GM18505 (cell line): ENCODE measurements at regions not wholly inside any gene's neighbourhood (a gene's known extent, or its start where the extent isn't known, plus 50 kb on each side); places are given as distances from the start of the nearest gene placed in this dataset.

Experiments
- ATAC-seq: cut with Tn5 transposase; IDR thresholded peaks from one replicate; pipeline ENCODE4 v1.9.1; 2021; ENCODE audit not compliant: unreplicated experiment
- POLR2A ChIP-seq: IDR thresholded peaks from 4 replicates; pipeline ENCODE4 v1.6.1; 2011; ENCODE audit warnings: borderline replicate concordance; ENCODE audit not compliant: insufficient read depth, insufficient read length; ENCODE audit errors: extremely low read depth

- TF ChIP-seq POLR2A, result no peak
- ATAC-seq, result no peak
Measured at GRCh38 chr10:129126982-129127381, 340.1 kb upstream of the MGMT start.

GRCh38 chr10:129131457-129132132, 335.4 kb upstream of the MGMT start:
- ATAC-seq, result no peak
- no peak for TF ChIP-seq POLR2A

DNA sequence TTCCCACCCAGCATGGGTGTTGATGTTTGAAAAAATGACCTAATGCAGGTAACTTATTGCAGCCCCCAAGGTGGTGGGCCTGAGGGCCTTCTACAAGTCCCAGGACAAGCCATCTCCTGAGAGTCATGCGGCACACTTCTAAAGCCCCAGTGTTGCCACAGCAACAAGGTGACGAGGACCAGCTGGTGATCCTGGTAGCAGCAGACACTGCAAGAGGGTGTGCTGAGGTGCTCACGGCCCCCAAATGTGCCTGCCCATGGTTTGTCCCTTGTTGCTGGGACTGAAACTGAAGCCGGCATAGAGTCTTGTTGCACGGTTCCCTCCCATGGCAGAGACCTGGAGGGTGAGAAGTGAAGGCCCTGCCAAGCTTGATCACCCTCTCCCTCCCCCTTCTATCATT, 333.2 kb upstream of the MGMT start:
- TF ChIP-seq POLR2A, result no peak
- no peak for ATAC-seq

GRCh38 chr10:129134371-129134770, 332.7 kb upstream of the MGMT start:
- TF ChIP-seq POLR2A, result no peak
- no peak for ATAC-seq

GRCh38 chr10:129135624-129136023, 331.4 kb upstream of the MGMT start:
- ATAC-seq, result no peak

DNA sequence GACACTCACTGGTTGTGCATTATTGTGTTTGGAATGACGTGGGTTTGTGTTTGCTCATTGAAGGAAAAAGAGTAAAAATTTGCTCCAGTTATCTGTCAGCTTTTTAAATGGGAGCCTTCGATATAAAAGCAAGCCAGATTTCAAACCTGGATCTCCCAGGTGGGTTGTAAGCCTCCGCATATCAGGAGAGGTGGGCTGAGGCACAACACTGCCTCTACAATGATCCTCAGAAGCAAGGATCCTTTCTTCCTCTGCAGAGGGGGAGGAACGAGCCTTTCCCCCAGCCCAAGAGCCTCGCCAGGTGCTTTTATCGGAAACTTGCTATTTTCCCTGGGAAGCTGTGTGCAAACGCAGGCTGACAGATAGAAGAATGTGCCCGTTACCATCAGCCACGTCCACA, 331.0 kb upstream of the MGMT start:
- no peak for ATAC-seq
- TF ChIP-seq POLR2A, result no peak

More at GRCh38 chr10:129135624-129136023, 331.4 kb upstream of the MGMT start:
- TF ChIP-seq POLR2A, result no peak

DNA sequence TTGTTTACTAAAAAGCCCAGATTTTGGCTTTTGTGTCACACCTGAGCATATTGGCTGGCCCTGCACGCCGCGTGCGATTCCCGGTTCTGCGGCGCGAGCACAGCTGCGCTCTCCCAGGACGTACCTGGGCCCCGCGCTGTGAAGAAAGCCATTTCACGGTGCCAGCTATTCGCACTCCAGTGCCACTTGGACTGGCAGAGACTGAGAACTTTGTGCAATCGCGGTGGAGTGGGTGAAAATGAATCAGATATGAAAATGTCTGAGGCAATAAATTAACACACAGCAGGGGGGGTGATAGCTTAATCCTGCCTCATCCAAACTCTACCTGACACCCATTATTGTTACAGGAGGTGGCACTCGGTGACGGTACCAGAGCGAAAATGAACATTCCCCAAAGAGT, 330.1 kb upstream of the MGMT start:
- no peak for ATAC-seq

GRCh38 chr10:129140921-129141885, 325.8 kb upstream of the MGMT start:
- ATAC-seq, result no peak
- TF ChIP-seq POLR2A, result no peak

More for the DNA sequence above, 330.1 kb upstream of the MGMT start:
- TF ChIP-seq POLR2A, result no peak

DNA sequence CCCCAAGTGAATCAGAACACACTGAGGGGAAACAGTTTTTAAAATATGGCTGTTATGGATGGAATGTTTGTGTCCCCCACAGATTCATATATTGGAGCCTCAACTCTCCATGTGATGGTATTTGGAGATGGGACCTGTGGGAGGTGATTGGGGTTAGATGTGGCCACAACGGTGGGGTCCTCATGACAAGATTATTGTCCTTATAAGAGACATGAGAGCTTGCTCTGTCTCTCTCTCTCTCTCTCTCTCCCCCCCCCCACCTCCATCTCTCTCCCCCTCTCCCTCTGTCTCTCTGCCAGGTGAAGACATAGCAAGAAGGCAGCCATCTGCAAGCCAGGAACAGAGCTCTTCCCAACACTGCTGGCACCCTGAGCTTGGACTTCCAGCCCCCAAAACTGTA, 315.8 kb upstream of the MGMT start:
- ATAC-seq, result no peak
- no peak for TF ChIP-seq POLR2A

- TF ChIP-seq POLR2A, result no peak
- ATAC-seq, result no peak
Measured at GRCh38 chr10:129156406-129156805, 310.6 kb upstream of the MGMT start.

DNA sequence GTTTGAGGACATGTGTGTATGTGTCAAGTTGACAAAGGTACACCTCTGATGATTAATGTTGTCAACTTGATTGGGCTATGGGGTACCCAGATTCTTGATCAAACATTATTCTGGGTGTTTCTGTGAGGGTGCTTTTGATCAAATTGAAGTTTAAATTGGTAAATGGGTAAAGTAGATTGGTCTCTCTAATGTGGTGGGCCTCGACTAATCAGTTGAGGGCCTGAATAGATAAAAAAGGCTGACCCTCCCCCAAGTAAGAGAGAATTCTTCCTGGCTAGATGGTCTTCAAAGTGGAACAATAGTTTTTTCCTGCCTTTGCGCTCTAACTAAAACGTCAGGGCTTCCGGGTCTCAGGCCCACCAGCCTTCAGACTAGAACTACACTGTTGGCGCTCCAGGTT, 309.9 kb upstream of the MGMT start:
- no peak for TF ChIP-seq POLR2A
- ATAC-seq, result no peak

- TF ChIP-seq POLR2A, result no peak
- ATAC-seq, result no peak
Measured at GRCh38 chr10:129161150-129161549, 305.9 kb upstream of the MGMT start.

GRCh38 chr10:129163531-129163930, 303.5 kb upstream of the MGMT start:
- TF ChIP-seq POLR2A, result no peak
- ATAC-seq, result no peak
